AG04450 (cell line): ENCODE measurements at regions not wholly inside any gene's neighbourhood (a gene's known extent, or its start where the extent isn't known, plus 50 kb on each side); places are given as distances from the start of the nearest gene placed in this dataset.

Experiments used
- CTCF ChIA-PET: fragments of 300-600, 350-600 bp; formaldehyde crosslinking; extraction: SDS; loops from one replicate; lab custom pipeline; 2022; ENCODE audit warnings: antibody characterized with exemption, inconsistent platforms; lab: Charles Lee
- POLR2A ChIA-PET: fragments of 350-600 bp; formaldehyde crosslinking; extraction: SDS; loops from one replicate; lab custom pipeline; 2021; ENCODE audit warnings: antibody characterized with exemption, inconsistent platforms; lab: Yijun Ruan, JAX
- DNase-seq: peaks from one replicate; pipeline ENCODE4 v3.0.0-alpha.2; 2011; ENCODE audit warnings: low read depth, low spot score
- H3K27ac ChIP-seq: one replicate; pipeline ENCODE4 v1.5.1; 2012; ENCODE audit warnings: low read depth, low read length, control low read depth
- H3K27me3 ChIP-seq: one replicate; pipeline ENCODE4 v1.6.0; 2012; ENCODE audit warnings: low read length; ENCODE audit not compliant: control insufficient read depth, insufficient read depth
- H3K4me3 ChIP-seq: 2 replicates; pipeline ENCODE4 v1.5.1; 2011; ENCODE audit warnings: mild to moderate bottlenecking, low read depth, low read length, control low read depth
- H3K9me3 ChIP-seq: 2 replicates; pipeline ENCODE4 v1.5.1; 2012; ENCODE audit warnings: low read length; ENCODE audit not compliant: control insufficient read depth, insufficient read depth
- CTCF ChIP-seq: IDR thresholded peaks from 2 replicates; pipeline ENCODE4 v1.5.1; 2011; ENCODE audit warnings: low read depth, low read length, control low read depth, inconsistent platforms

GRCh38 chr2:203789618-203790017 lies 78.0 kb upstream of the CTLA4 start:
- Histone ChIP-seq H3K4me3 (no peak overlapping the region), H3K9me3 (no peaks in the 10 kb centered on the region), H3K27me3 (no peaks in the 10 kb centered on the region), H3K27ac (no peak overlapping the region)
- DNase-seq = no peak
- CTCF ChIA-PET = no interaction called here
- no peak for TF ChIP-seq CTCF
- POLR2A ChIA-PET = no interaction called here

- Histone ChIP-seq H3K4me3 (no peak overlapping the region), H3K27me3 (no peaks in the 10 kb centered on the region), H3K27ac (no peak overlapping the region), H3K9me3 (no peaks in the 10 kb centered on the region)
- no peak for TF ChIP-seq CTCF
- no peak for DNase-seq
- ChIA-PET POLR2A (no interaction called here), CTCF (no interaction called here)
Measured at GRCh38 chr2:203790134-203790852, 77.3 kb upstream of the CTLA4 start.

GRCh38 chr2:203796248-203797010 lies 71.1 kb upstream of the CTLA4 start:
- no peak overlapping the region for H3K27ac ChIP-seq
- ChIA-PET CTCF (interaction anchor here (0.6 kb wide), 1 partner anchor 377 kb away, joined by 7 read pairs; no protein-coding TSS in a partner anchor), POLR2A (no interaction called here)
- no peak for DNase-seq
- no peaks in the 10 kb centered on the region for H3K27me3 ChIP-seq
- H3K9me3 ChIP-seq = no peaks in the 10 kb centered on the region
- no peak for TF ChIP-seq CTCF
- no peak overlapping the region for H3K4me3 ChIP-seq

GRCh38 chr2:203797276-203797675 lies 70.3 kb upstream of the CTLA4 start:
- ChIA-PET CTCF (interaction anchor here (0.8 kb wide), 1 partner anchor 14 kb away, joined by 3 read pairs; no protein-coding TSS in a partner anchor), POLR2A (no interaction called here)
- TF ChIP-seq CTCF = no peak
- DNase-seq = no peak
- Histone ChIP-seq H3K9me3 (no peaks in the 10 kb centered on the region), H3K27me3 (no peaks in the 10 kb centered on the region), H3K27ac (no peak overlapping the region), H3K4me3 (no peak overlapping the region)

GRCh38 chr2:203797712-203798111 lies 69.9 kb upstream of the CTLA4 start:
- no peak overlapping the region for H3K27ac ChIP-seq

More at GRCh38 chr2:203797712-203798111, 69.9 kb upstream of the CTLA4 start:
- no peak overlapping the region for H3K4me3 ChIP-seq
- H3K27me3 ChIP-seq = no peaks in the 10 kb centered on the region
- ChIA-PET POLR2A (no interaction called here), CTCF (interaction anchor here (0.8 kb wide), 1 partner anchor 14 kb away, joined by 3 read pairs; no protein-coding TSS in a partner anchor)
- TF ChIP-seq CTCF = no peak
- no peak for DNase-seq
- H3K9me3 ChIP-seq = no peaks in the 10 kb centered on the region
